ENCODE measurements at regions not wholly inside any gene's neighbourhood (a gene's known extent, or its start where the extent isn't known, plus 50 kb on each side); places are given as distances from the start of the nearest gene placed in this dataset.

DNA sequence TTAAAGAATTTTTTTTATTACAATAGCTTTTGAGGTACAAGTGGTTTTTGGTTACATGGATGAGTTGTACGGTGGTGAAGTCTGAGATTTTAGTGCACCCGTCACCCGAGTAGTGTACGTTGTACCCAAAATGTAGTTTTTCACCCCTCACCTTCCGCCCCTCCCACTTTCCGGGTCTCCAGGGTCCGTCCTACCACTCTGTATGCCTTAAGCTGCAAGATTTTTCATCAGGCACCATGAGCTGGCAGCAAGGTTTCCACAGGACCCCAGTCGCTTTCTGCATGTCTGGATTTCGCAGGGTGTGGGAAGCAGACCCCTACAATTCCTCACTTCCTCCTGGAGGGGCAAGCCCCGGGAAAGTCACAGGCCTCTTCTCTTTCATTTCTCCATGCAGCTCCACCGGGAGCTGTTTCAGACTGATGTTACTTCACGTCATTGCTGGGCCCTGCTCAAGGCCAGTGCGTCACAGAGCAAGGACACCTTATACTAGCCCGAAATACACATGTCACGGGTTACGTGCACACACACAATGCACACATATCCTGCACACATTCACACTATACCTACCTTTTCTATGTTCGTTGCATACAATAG is 179.1 kb downstream of the ZFP36L2 start:
- TF ChIP-seq, protein P1, sequence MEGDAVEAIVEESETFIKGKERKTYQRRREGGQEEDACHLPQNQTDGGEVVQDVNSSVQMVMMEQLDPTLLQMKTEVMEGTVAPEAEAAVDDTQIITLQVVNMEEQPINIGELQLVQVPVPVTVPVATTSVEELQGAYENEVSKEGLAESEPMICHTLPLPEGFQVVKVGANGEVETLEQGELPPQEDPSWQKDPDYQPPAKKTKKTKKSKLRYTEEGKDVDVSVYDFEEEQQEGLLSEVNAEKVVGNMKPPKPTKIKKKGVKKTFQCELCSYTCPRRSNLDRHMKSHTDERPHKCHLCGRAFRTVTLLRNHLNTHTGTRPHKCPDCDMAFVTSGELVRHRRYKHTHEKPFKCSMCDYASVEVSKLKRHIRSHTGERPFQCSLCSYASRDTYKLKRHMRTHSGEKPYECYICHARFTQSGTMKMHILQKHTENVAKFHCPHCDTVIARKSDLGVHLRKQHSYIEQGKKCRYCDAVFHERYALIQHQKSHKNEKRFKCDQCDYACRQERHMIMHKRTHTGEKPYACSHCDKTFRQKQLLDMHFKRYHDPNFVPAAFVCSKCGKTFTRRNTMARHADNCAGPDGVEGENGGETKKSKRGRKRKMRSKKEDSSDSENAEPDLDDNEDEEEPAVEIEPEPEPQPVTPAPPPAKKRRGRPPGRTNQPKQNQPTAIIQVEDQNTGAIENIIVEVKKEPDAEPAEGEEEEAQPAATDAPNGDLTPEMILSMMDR (IDR thresholded peaks at IDR 0.05 in 2 of 3, conservative IDR thresholded peaks at IDR 0.05 in 1 of 3; ENCODE audit: borderline replicate concordance in 1 of 3, insufficient read depth in 1 of 3, low read depth in 2 of 3, low read length in 2 of 3), result no peak
- TF ChIP-seq, protein P2, sequence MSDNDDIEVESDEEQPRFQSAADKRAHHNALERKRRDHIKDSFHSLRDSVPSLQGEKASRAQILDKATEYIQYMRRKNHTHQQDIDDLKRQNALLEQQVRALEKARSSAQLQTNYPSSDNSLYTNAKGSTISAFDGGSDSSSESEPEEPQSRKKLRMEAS (IDR thresholded peaks at IDR 0.05), result no peak
- TF ChIP-seq POLR2A (IDR thresholded peaks at IDR 0.05; ENCODE audit: borderline replicate concordance, extremely low read depth, insufficient read depth, insufficient read length) (no peak), EZH2 (IDR thresholded peaks at IDR 0.05) (no peak), JUND (IDR thresholded peaks at IDR 0.05) (no peak), RAD21 (IDR thresholded peaks at IDR 0.05; ENCODE audit: low read depth) (no peak), ZFX (IDR thresholded peaks at IDR 0.05) (no peak), POLR2AphosphoS5 (IDR thresholded peaks at IDR 0.05; ENCODE audit: low read depth, low read length) (no peak)
- TF ChIP-seq, protein P3, sequence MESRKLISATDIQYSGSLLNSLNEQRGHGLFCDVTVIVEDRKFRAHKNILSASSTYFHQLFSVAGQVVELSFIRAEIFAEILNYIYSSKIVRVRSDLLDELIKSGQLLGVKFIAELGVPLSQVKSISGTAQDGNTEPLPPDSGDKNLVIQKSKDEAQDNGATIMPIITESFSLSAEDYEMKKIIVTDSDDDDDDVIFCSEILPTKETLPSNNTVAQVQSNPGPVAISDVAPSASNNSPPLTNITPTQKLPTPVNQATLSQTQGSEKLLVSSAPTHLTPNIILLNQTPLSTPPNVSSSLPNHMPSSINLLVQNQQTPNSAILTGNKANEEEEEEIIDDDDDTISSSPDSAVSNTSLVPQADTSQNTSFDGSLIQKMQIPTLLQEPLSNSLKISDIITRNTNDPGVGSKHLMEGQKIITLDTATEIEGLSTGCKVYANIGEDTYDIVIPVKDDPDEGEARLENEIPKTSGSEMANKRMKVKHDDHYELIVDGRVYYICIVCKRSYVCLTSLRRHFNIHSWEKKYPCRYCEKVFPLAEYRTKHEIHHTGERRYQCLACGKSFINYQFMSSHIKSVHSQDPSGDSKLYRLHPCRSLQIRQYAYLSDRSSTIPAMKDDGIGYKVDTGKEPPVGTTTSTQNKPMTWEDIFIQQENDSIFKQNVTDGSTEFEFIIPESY (IDR thresholded peaks at IDR 0.05; ENCODE audit: extremely low read depth, insufficient replicate concordance, low read length), result no peak
- TF ChIP-seq, protein P4, sequence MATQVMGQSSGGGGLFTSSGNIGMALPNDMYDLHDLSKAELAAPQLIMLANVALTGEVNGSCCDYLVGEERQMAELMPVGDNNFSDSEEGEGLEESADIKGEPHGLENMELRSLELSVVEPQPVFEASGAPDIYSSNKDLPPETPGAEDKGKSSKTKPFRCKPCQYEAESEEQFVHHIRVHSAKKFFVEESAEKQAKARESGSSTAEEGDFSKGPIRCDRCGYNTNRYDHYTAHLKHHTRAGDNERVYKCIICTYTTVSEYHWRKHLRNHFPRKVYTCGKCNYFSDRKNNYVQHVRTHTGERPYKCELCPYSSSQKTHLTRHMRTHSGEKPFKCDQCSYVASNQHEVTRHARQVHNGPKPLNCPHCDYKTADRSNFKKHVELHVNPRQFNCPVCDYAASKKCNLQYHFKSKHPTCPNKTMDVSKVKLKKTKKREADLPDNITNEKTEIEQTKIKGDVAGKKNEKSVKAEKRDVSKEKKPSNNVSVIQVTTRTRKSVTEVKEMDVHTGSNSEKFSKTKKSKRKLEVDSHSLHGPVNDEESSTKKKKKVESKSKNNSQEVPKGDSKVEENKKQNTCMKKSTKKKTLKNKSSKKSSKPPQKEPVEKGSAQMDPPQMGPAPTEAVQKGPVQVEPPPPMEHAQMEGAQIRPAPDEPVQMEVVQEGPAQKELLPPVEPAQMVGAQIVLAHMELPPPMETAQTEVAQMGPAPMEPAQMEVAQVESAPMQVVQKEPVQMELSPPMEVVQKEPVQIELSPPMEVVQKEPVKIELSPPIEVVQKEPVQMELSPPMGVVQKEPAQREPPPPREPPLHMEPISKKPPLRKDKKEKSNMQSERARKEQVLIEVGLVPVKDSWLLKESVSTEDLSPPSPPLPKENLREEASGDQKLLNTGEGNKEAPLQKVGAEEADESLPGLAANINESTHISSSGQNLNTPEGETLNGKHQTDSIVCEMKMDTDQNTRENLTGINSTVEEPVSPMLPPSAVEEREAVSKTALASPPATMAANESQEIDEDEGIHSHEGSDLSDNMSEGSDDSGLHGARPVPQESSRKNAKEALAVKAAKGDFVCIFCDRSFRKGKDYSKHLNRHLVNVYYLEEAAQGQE (IDR thresholded peaks at IDR 0.05; ENCODE audit: low read depth), result no peak
